Gastroesophageal sphincter (tissue), 3 donors: ENCODE measurements at regions not wholly inside any gene's neighbourhood (a gene's known extent, or its start where the extent isn't known, plus 50 kb on each side); places are given as distances from the start of the nearest gene placed in this dataset.

Experiments used
- CTCF ChIP-seq, 4 experiments: fragments of 200-600 bp in 2 of 4; fragments of 450-650 bp in 2 of 4; sonication (generic) in 1 of 4; IDR thresholded peaks; one replicate each; pipeline ENCODE4 v1.5.1; 2017 to 2019; ENCODE audit warnings: antibody characterized with exemption in 4 of 4, mild to moderate bottlenecking in 2 of 4, moderate library complexity in 2 of 4
- POLR2AphosphoS5 ChIP-seq: sonication (generic); formaldehyde crosslinking; IDR thresholded peaks from one replicate; pipeline ENCODE4 v1.6.1; 2017; ENCODE audit warnings: antibody characterized with exemption

GRCh38 chr7:131274986-131275385 lies 52.7 kb upstream of the MKLN1 start:
- TF ChIP-seq POLR2AphosphoS5 (no peak), CTCF (IDR thresholded peaks at IDR 0.05) (no peak)
